ENCODE measurements at regions not wholly inside any gene's neighbourhood (a gene's known extent, or its start where the extent isn't known, plus 50 kb on each side); places are given as distances from the start of the nearest gene placed in this dataset.
A peak's percentile ranks its signal among the peaks of the same experiment; 100 is the strongest.

DNA sequence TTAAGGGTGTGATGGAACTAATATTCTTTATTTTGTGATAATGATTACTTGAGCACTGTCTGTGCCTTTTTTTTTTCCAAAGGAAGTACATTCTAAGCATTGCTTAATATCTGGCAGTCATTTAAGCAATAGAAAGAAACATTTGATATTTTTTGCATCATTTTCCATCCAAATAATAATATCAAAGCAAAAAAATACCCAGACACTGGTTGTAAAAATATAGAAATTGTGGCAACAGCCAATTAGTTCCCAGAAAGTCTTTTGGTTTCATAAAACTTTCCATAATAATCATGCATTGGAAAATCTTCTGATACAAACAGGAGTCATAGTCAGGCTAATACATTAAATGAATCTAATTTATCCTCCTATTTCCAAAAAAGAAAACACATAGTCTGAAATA lies 629.3 kb upstream of the ADAMTS5 start:
- Mint-ChIP-seq H3K27me3 (ENCODE audit: low read depth) (no peaks in the 10 kb centered on the region), H3K4me1 (peaks cover 9% of the 10 kb centered on the region), H3K4me3 (no peak overlapping the region), H3K36me3 (ENCODE audit: low read depth) (no peaks in the 10 kb centered on the region), H3K9me3 (peaks cover 4% of the 10 kb centered on the region), H3K27ac (peak overlapping the region; percentile 12 to 59 (median 33))
- TF ChIP-seq, protein P1, sequence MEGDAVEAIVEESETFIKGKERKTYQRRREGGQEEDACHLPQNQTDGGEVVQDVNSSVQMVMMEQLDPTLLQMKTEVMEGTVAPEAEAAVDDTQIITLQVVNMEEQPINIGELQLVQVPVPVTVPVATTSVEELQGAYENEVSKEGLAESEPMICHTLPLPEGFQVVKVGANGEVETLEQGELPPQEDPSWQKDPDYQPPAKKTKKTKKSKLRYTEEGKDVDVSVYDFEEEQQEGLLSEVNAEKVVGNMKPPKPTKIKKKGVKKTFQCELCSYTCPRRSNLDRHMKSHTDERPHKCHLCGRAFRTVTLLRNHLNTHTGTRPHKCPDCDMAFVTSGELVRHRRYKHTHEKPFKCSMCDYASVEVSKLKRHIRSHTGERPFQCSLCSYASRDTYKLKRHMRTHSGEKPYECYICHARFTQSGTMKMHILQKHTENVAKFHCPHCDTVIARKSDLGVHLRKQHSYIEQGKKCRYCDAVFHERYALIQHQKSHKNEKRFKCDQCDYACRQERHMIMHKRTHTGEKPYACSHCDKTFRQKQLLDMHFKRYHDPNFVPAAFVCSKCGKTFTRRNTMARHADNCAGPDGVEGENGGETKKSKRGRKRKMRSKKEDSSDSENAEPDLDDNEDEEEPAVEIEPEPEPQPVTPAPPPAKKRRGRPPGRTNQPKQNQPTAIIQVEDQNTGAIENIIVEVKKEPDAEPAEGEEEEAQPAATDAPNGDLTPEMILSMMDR (IDR thresholded peaks at IDR 0.05; ENCODE audit: unreplicated experiment in 3 of 3) = no peak

DNA sequence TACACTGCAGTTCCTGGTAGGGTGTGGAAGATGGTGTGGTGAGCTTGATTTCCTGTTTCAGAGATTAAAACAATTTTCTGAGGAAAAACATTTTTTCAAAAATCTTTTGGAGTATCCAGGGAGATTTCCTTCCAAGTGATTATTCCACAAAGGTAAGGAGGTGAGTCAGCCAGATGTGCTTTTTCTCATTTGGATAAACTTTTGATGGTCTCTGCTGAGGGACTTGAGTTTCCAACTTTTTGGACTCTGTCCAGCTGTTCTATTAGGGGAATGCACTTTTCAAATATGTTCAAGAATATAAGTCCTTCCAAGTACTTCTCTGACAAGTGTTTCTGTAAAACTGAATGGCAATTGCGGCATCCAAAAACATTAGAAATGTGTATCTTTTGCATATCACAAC lies 628.8 kb upstream of the ADAMTS5 start:
- peaks cover 9% of the 10 kb centered on the region for H3K4me1 Mint-ChIP-seq
- no peaks in the 10 kb centered on the region for H3K27me3 Mint-ChIP-seq (ENCODE audit: low read depth)
- peak overlapping the region; percentile 56 to 59 (median 57) for H3K27ac Mint-ChIP-seq
- no peaks in the 10 kb centered on the region for H3K36me3 Mint-ChIP-seq (ENCODE audit: low read depth)
- no peak overlapping the region for H3K4me3 Mint-ChIP-seq
- H3K9me3 Mint-ChIP-seq = peaks cover 3% of the 10 kb centered on the region
- TF ChIP-seq, protein P1 (IDR thresholded peaks at IDR 0.05; ENCODE audit: unreplicated experiment in 3 of 3) = no peak

DNA sequence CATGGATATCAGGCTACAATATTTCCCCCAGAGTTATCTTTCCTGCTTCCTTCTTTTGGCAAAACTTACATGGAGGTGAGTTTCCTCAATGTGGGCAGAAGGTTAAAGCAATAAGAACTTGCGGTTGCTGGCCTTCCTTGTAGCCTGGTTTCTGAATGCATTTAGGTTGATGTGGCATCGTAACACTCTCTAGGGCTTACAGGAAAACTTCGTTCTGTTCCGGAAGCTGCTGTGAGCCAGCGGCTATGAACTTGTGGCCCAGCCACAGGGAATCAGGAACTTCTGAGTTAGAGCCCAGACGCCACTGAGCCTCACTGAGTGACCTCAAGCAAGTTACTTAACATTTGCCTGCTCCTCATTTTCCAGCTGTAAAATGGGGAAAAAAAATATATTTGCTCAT lies 623.4 kb upstream of the ADAMTS5 start:
- H3K36me3 Mint-ChIP-seq (ENCODE audit: low read depth) = no peaks in the 10 kb centered on the region
- no peaks in the 10 kb centered on the region for H3K27me3 Mint-ChIP-seq (ENCODE audit: low read depth)
- TF ChIP-seq, protein P1 (IDR thresholded peaks at IDR 0.05; ENCODE audit: unreplicated experiment in 3 of 3) = no peak
- H3K27ac Mint-ChIP-seq = no peak overlapping the region
- H3K4me3 Mint-ChIP-seq = no peak overlapping the region
- no peaks in the 10 kb centered on the region for H3K9me3 Mint-ChIP-seq
- H3K4me1 Mint-ChIP-seq = peaks cover under 1% of the 10 kb centered on the region

DNA sequence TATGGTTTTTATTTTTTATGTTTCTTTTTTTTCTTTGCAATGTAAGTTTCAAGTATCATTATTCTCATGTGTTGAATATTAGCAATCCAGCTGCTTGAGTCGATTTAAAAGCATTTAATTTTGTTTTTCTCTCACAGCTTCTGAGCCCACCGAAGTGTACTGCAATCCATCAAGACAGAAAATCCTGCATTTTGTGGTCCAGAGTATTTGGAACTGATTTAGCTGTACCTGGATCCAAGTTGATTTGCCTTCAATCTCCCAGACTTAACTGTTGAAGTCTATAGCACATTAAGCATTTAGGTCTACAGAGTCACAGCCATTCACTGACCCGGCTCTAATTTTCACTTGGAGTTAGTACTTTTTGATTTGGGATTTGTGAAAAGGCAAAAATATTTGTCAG lies 622.9 kb upstream of the ADAMTS5 start:
- no peak overlapping the region for H3K4me3 Mint-ChIP-seq
- no peaks in the 10 kb centered on the region for H3K27me3 Mint-ChIP-seq (ENCODE audit: low read depth)
- H3K9me3 Mint-ChIP-seq = no peaks in the 10 kb centered on the region
- H3K27ac Mint-ChIP-seq = no peak overlapping the region
- H3K36me3 Mint-ChIP-seq (ENCODE audit: low read depth) = no peaks in the 10 kb centered on the region
- TF ChIP-seq, protein P1 (IDR thresholded peaks at IDR 0.05; ENCODE audit: unreplicated experiment in 3 of 3) = no peak
- no peaks in the 10 kb centered on the region for H3K4me1 Mint-ChIP-seq

DNA sequence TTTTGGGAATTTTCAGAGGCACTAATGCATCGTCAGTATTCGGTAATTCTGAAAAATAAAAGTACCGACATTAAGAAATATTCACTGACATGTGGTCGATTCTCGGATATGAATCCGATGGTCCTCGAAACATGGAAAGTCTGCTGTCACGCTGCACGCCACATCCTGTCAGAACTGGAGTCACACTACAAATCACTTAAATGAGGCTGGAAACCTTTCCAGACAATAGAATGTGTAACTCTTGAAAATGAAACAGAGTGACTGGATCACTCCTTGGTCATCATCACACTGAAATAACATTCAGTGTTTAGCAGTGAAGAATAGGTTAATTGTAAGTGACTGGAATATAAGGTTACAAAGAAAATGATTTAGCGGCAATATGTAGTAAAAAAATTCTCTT lies 620.1 kb upstream of the ADAMTS5 start:
- no peak overlapping the region for H3K27ac Mint-ChIP-seq
- H3K4me3 Mint-ChIP-seq = no peak overlapping the region
- H3K27me3 Mint-ChIP-seq (ENCODE audit: low read depth) = no peaks in the 10 kb centered on the region
- H3K4me1 Mint-ChIP-seq = no peaks in the 10 kb centered on the region
- no peaks in the 10 kb centered on the region for H3K36me3 Mint-ChIP-seq (ENCODE audit: low read depth)
- no peaks in the 10 kb centered on the region for H3K9me3 Mint-ChIP-seq
- TF ChIP-seq, protein P1 (IDR thresholded peaks at IDR 0.05; ENCODE audit: unreplicated experiment in 3 of 3) = no peak

DNA sequence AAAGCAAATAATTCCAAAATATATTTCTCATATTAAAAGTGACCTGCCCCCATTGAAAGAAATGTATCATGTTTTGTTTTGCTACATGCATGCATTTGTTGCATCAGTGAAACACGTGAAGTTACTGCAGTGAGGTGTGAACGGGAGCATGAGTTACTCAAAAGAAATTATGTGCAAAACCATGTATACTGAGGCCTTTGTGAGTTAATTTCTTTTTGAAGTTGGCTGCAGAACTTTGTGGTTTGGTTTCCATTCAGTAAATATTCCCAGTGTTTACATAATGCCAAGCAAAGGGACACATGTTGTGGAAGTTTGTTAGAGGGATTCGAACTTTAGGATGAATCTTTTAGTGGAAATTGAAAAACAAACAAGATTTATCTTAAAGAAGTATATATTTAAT lies 619.4 kb upstream of the ADAMTS5 start:
- Mint-ChIP-seq H3K9me3 (no peaks in the 10 kb centered on the region), H3K36me3 (ENCODE audit: low read depth) (no peaks in the 10 kb centered on the region), H3K4me3 (no peak overlapping the region), H3K27me3 (ENCODE audit: low read depth) (no peaks in the 10 kb centered on the region), H3K27ac (no peak overlapping the region), H3K4me1 (no peaks in the 10 kb centered on the region)
- TF ChIP-seq, protein P1 (IDR thresholded peaks at IDR 0.05; ENCODE audit: unreplicated experiment in 3 of 3) = no peak

Data from nephron (organoid).